Suprapubic skin (tissue), 4 donors: ENCODE measurements at regions not wholly inside any gene's neighbourhood (a gene's known extent, or its start where the extent isn't known, plus 50 kb on each side); places are given as distances from the start of the nearest gene placed in this dataset.

Experiments
- DNase-seq, 2 donors: peaks; one replicate each; pipeline ENCODE4 v3.0.0-alpha.2; 2019; ENCODE audit warnings: low spot score in 2 of 2
- H3K27ac ChIP-seq: fragments of 200-600 bp; sonication (generic); one replicate; pipeline ENCODE4 v1.5.1; 2019
- H3K27me3 ChIP-seq: fragments of 200-600 bp; sonication (generic); one replicate; pipeline ENCODE4 v1.5.1; 2019
- H3K36me3 ChIP-seq: fragments of 200-600 bp; sonication (generic); one replicate; pipeline ENCODE4 v1.5.1; 2019
- H3K4me1 ChIP-seq: fragments of 200-600 bp; sonication (generic); one replicate; pipeline ENCODE4 v1.5.1; 2019
- H3K4me3 ChIP-seq: fragments of 200-600 bp; sonication (generic); one replicate; pipeline ENCODE4 v1.5.1; 2019; ENCODE audit warnings: mild to moderate bottlenecking
- H3K9me3 ChIP-seq: fragments of 200-600 bp; sonication (generic); one replicate; pipeline ENCODE4 v1.5.1; 2019
- EP300 ChIP-seq: sonication (generic); formaldehyde crosslinking; IDR thresholded peaks from one replicate; pipeline ENCODE4 v1.6.1; 2017; ENCODE audit warnings: antibody characterized with exemption
- POLR2A ChIP-seq, 2 donors: fragments of 450-650 bp; IDR thresholded peaks; one replicate each; pipeline ENCODE4 v1.6.1; 2017; ENCODE audit warnings: antibody characterized with exemption in 2 of 2, mild to moderate bottlenecking in 2 of 2, moderate library complexity in 2 of 2
- POLR2AphosphoS5 ChIP-seq, 3 donors: sonication (generic); formaldehyde crosslinking; IDR thresholded peaks; one replicate each; pipeline ENCODE4 v1.6.1; 2017; ENCODE audit warnings: antibody characterized with exemption in 3 of 3
- WGBS: methylation state at CpG from one replicate; pipeline ENCODE4 v1.1.5; 2018; 5-methylcytosine and 5-hydroxymethylcytosine counted together
- TF ChIP-seq, protein P1 (sequence below), 2 donors: fragments of 200-600 bp in 1 of 2; fragments of 450-650 bp in 1 of 2; sonication (generic) in 1 of 2; IDR thresholded peaks; one replicate each; pipeline ENCODE4 v1.5.1; 2016 to 2019; ENCODE audit warnings: antibody characterized with exemption in 2 of 2, mild to moderate bottlenecking in 1 of 2, moderate library complexity in 1 of 2

DNA sequence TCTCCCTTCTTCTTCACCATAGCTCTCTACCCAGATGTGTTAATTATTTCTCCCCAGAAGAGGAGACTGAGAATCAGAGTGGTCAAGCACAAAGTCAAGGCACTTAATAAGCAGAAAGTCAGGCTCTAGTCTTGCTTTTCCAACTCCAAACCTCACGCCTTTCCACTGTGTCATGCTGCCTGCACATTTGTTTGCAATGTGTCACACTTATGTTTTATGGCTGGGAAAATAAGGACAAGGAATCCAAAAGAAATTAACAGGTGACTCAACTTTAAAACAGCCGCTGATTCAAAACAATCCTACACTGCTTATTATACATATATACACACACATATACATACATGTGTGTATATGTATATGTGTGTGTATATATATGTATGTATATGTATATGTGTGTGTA, 255.7 kb upstream of the DYNLRB2 start:
- DNase-seq: no peak
- Histone ChIP-seq H3K27me3 (no peaks in the 10 kb centered on the region), H3K4me1 (no peaks in the 10 kb centered on the region), H3K4me3 (no peak overlapping the region), H3K27ac (no peak overlapping the region), H3K9me3 (no peaks in the 10 kb centered on the region), H3K36me3 (no peaks in the 10 kb centered on the region)
- TF ChIP-seq POLR2AphosphoS5 (IDR thresholded peaks at IDR 0.05) (no peak), EP300 (no peak), POLR2A (IDR thresholded peaks at IDR 0.05) (no peak)
- TF ChIP-seq, protein P1, sequence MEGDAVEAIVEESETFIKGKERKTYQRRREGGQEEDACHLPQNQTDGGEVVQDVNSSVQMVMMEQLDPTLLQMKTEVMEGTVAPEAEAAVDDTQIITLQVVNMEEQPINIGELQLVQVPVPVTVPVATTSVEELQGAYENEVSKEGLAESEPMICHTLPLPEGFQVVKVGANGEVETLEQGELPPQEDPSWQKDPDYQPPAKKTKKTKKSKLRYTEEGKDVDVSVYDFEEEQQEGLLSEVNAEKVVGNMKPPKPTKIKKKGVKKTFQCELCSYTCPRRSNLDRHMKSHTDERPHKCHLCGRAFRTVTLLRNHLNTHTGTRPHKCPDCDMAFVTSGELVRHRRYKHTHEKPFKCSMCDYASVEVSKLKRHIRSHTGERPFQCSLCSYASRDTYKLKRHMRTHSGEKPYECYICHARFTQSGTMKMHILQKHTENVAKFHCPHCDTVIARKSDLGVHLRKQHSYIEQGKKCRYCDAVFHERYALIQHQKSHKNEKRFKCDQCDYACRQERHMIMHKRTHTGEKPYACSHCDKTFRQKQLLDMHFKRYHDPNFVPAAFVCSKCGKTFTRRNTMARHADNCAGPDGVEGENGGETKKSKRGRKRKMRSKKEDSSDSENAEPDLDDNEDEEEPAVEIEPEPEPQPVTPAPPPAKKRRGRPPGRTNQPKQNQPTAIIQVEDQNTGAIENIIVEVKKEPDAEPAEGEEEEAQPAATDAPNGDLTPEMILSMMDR (IDR thresholded peaks at IDR 0.05): no peak
- 54% methylated on average over 2 of the region's 2 CpGs for WGBS

GRCh38 chr16:80283466-80284392, 257.1 kb upstream of the DYNLRB2 start:
- H3K27me3 ChIP-seq: no peaks in the 10 kb centered on the region
- H3K36me3 ChIP-seq: no peaks in the 10 kb centered on the region
- H3K4me3 ChIP-seq: no peak overlapping the region
- H3K27ac ChIP-seq: no peak overlapping the region
- whole genome bisulfite sequencing: 76% methylated on average over 2 of the region's 2 CpGs
- DNase-seq: no peak
- TF ChIP-seq POLR2AphosphoS5 (IDR thresholded peaks at IDR 0.05): no peak
- TF ChIP-seq, protein P1 (IDR thresholded peaks at IDR 0.05): no peak
- TF ChIP-seq EP300: no peak
- no peaks in the 10 kb centered on the region for H3K4me1 ChIP-seq
- H3K9me3 ChIP-seq: no peaks in the 10 kb centered on the region

GRCh38 chr16:80280557-80280956, 260.2 kb upstream of the DYNLRB2 start:
- H3K27ac ChIP-seq: no peak overlapping the region
- no peak for DNase-seq
- no peaks in the 10 kb centered on the region for H3K4me1 ChIP-seq
- 91% methylated on average over 7 of the region's 7 CpGs for WGBS
- H3K27me3 ChIP-seq: no peaks in the 10 kb centered on the region
- no peaks in the 10 kb centered on the region for H3K36me3 ChIP-seq
- H3K4me3 ChIP-seq: no peak overlapping the region
- TF ChIP-seq POLR2AphosphoS5 (IDR thresholded peaks at IDR 0.05) (no peak), EP300 (no peak), POLR2A (IDR thresholded peaks at IDR 0.05) (no peak)
- H3K9me3 ChIP-seq: no peaks in the 10 kb centered on the region

DNA sequence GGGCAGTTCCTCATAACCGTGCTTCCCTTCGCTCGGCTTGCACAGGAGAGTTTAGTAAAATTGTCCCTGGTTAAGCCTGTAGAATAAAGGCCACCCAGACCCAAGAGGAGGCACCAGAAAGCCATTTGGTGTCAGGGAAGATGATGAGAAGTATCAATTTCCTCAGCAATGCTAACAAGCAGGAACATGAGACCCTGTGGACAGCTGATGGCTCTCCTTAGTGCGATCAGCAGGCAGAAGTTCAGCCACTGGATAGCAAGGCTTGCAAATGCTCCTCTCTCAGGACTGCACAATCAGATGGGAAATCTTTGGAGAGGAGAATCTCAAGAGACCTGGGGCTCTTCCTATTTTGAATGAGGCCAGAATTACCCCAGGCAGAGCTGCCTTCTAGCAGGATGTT, 261.1 kb upstream of the DYNLRB2 start:
- Histone ChIP-seq H3K27ac (no peak overlapping the region), H3K4me1 (no peaks in the 10 kb centered on the region), H3K9me3 (no peaks in the 10 kb centered on the region), H3K36me3 (no peaks in the 10 kb centered on the region), H3K27me3 (no peaks in the 10 kb centered on the region), H3K4me3 (no peak overlapping the region)
- TF ChIP-seq EP300 (no peak), POLR2AphosphoS5 (IDR thresholded peaks at IDR 0.05) (no peak)
- TF ChIP-seq, protein P1 (IDR thresholded peaks at IDR 0.05): no peak
- 93% methylated on average over 4 of the region's 4 CpGs for WGBS
- no peak for DNase-seq

GRCh38 chr16:80277182-80277581, 263.6 kb upstream of the DYNLRB2 start:
- no peaks in the 10 kb centered on the region for H3K36me3 ChIP-seq
- no peaks in the 10 kb centered on the region for H3K27me3 ChIP-seq
- H3K4me1 ChIP-seq: no peaks in the 10 kb centered on the region
- H3K9me3 ChIP-seq: no peaks in the 10 kb centered on the region
- H3K4me3 ChIP-seq: no peak overlapping the region
- TF ChIP-seq POLR2A (IDR thresholded peaks at IDR 0.05): no peak
- DNase-seq: no peak
- H3K27ac ChIP-seq: no peak overlapping the region
- 59% methylated on average over 4 of the region's 5 CpGs for WGBS

DNA sequence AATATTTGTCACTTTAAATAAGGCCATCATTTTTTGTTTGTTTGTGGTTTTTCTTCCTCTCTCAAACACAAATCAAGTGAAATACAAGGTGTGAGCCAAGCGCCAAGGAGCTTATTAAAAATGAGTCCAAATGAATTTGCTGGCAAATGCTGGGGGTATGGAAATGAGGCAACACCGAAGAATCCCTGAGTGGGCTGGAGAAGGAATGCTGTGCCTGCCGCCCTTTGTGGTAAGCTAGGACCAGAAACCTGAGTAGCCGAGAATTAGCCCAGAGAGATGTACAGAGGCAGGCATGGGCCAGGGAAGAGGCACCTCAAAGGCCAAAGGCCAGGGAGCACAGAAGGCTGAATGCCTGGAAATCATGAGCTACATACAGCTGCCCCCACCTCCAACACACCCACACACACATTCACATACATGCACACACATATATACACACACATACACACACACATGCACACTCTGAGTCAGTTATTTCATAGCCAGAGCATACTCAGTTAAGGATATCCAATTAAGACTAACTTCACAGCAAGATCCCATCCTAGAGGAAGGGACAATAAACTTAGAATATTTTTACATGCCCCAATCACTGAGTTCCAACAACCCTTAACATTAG, 266.1 kb upstream of the DYNLRB2 start:
- H3K36me3 ChIP-seq: no peaks in the 10 kb centered on the region
- no peak overlapping the region for H3K4me3 ChIP-seq
- no peaks in the 10 kb centered on the region for H3K4me1 ChIP-seq
- no peak for DNase-seq
- no peak overlapping the region for H3K27ac ChIP-seq
- no peaks in the 10 kb centered on the region for H3K9me3 ChIP-seq
- no peaks in the 10 kb centered on the region for H3K27me3 ChIP-seq
- WGBS: 43% methylated on average over 4 of the region's 4 CpGs
- no peak for TF ChIP-seq POLR2A (IDR thresholded peaks at IDR 0.05)
- TF ChIP-seq EP300: no peak
- TF ChIP-seq POLR2AphosphoS5 (IDR thresholded peaks at IDR 0.05): no peak
- TF ChIP-seq, protein P1 (IDR thresholded peaks at IDR 0.05): no peak
